Activated T-helper 2 cell treated with anti-CD3 and anti-CD28 coated beads, Interferon-gamma antibody, Interleukin-2, Interleukin-4, amounts not matched to agents 10 μg/mL and 5 μg/mL and 100 μg/mL, durations not matched to agents 14 hours and 24 hours and 36 hours (primary cell): ENCODE measurements at regions not wholly inside any gene's neighbourhood (a gene's known extent, or its start where the extent isn't known, plus 50 kb on each side); places are given as distances from the start of the nearest gene placed in this dataset.

ENCODE experiments used
- DNase-seq: peaks from one replicate; pipeline ENCODE4 v3.0.0; 2021; ENCODE audit warnings: low spot score
- H3K27ac Mint-ChIP-seq: one replicate; pipeline ENCODE4 v1.8.0; 2021; ENCODE audit warnings: mixed read lengths
- H3K27me3 Mint-ChIP-seq: one replicate; pipeline ENCODE4 v1.8.0; 2021; ENCODE audit warnings: low read depth, mixed read lengths
- H3K36me3 Mint-ChIP-seq: one replicate; pipeline ENCODE4 v1.8.0; 2021; ENCODE audit warnings: low read depth, mixed read lengths
- H3K4me1 Mint-ChIP-seq: one replicate; pipeline ENCODE4 v1.8.0; 2021; ENCODE audit warnings: low read depth, mixed read lengths
- H3K4me3 Mint-ChIP-seq: one replicate; pipeline ENCODE4 v1.8.0; 2021; ENCODE audit warnings: low read depth, mild to moderate bottlenecking, moderate library complexity, mixed read lengths
- H3K9me3 Mint-ChIP-seq: one replicate; pipeline ENCODE4 v1.8.0; 2021; ENCODE audit warnings: mixed read lengths
- intact Hi-C: fragments of 100-400 bp; cut with micrococcal nuclease; formaldehyde crosslinking; loops from one replicate; pipeline ENCODE4 v1.15.1; 2023

DNA sequence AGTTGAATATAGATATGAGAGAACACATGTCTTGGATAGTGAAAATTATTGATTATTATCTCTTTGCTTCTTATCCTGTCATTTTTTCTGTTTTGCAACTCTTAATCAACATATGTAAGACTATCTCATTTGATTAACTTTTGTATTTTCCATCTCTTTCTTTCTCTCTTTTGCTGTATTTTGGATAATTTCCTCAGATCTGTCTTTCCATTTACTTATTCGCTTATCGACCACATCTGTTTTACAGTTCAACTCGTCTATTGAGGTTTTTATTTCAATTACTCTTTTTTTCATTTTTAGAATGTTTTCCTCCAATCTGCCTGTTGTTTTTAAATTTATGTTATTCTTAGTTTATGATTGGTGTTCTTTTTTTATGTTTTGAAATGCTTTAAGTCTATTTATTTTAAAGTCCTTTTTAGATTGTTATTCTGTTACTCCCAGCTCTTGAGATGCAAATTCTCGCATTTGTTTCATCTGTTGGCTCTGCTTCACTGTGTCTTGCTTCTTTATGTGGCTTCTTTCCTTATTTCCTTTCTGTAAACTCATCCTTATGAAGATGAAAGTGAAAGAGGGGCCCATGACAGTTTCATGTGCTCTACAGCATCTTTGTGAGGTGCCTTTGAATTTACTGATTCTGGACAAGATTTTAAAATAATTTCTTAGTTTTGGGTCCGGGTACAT lies 87.8 kb upstream of the IRX5 start:
- no peak for DNase-seq
- Mint-ChIP-seq H3K4me1 (no peaks in the 10 kb centered on the region), H3K9me3 (peaks cover 11% of the 10 kb centered on the region), H3K4me3 (no peak overlapping the region), H3K27ac (no peak overlapping the region), H3K36me3 (no peaks in the 10 kb centered on the region), H3K27me3 (no peaks in the 10 kb centered on the region)
- intact Hi-C loops = no loop called here

DNA sequence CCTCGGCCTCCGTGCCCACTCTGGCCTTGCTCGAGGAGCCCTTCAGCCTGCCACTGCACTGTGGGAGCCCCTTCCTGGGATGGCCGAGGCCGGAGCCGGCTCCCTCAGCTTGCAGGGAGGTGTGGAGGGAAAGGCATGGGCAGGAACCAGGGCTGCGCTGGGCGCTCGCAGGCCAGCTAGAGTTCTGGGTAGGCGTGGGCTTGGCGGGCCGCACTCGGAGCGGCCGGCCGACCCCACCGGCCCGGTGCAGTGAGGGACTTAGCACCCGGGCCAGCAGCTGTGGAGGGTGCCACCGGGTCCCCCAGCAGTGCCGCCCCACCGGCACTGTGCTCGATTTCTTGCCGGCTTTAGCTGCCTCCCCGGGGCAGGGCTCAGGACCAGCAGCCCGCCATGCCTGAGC lies 101.0 kb upstream of the IRX5 start:
- DNase-seq = no peak
- Mint-ChIP-seq H3K27ac (no peak overlapping the region), H3K36me3 (no peaks in the 10 kb centered on the region), H3K27me3 (no peaks in the 10 kb centered on the region), H3K4me3 (no peak overlapping the region), H3K9me3 (peaks cover 9% of the 10 kb centered on the region), H3K4me1 (no peaks in the 10 kb centered on the region)
- intact Hi-C loops = no loop called here

DNA sequence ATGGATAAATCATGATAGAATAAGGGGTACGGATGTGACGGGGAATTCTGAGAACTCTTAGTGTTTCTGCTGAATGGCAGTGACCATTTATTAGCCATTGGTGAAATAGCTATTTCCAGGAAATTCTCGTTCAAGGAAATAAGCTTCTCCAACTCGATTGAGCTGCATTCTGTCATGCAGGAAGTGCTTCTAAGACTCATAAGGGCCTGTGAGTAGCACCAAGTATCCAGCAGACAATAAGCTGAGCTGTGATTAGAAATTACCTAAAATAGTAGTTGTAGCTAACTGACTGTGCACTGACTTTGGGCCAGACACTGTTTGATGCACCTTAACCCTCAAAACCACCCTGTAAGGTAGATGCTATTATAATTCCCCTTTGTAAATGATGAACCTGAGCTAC lies 107.8 kb upstream of the IRX5 start:
- no peaks in the 10 kb centered on the region for H3K27me3 Mint-ChIP-seq
- no peak overlapping the region for H3K27ac Mint-ChIP-seq
- no peaks in the 10 kb centered on the region for H3K9me3 Mint-ChIP-seq
- DNase-seq = no peak
- H3K4me3 Mint-ChIP-seq = no peak overlapping the region
- no peaks in the 10 kb centered on the region for H3K4me1 Mint-ChIP-seq
- H3K36me3 Mint-ChIP-seq = no peaks in the 10 kb centered on the region
- intact Hi-C loops = no loop called here

DNA sequence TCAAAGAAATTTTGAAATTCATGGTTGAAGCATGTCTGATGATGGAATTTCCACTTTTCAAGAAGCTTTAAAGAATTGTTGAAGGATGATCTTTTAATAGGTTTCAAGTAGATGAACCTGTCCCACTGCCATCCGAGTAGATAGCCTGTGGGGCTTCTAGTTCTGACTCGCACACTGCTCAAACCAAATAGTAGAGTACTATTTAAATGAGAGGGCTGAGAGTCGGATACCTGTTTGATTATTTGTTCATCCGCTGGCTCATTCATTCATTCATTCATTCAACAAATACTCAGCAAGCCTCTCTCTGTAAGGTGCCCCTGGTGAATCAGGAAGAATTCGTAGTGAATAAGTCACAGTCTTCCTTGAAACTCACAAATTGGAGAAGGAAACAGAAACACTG lies 108.2 kb upstream of the IRX5 start:
- no peaks in the 10 kb centered on the region for H3K4me1 Mint-ChIP-seq
- no peak overlapping the region for H3K27ac Mint-ChIP-seq
- H3K36me3 Mint-ChIP-seq = no peaks in the 10 kb centered on the region
- H3K27me3 Mint-ChIP-seq = no peaks in the 10 kb centered on the region
- DNase-seq = no peak
- H3K9me3 Mint-ChIP-seq = no peaks in the 10 kb centered on the region
- intact Hi-C loops = no loop called here
- H3K4me3 Mint-ChIP-seq = no peak overlapping the region

DNA sequence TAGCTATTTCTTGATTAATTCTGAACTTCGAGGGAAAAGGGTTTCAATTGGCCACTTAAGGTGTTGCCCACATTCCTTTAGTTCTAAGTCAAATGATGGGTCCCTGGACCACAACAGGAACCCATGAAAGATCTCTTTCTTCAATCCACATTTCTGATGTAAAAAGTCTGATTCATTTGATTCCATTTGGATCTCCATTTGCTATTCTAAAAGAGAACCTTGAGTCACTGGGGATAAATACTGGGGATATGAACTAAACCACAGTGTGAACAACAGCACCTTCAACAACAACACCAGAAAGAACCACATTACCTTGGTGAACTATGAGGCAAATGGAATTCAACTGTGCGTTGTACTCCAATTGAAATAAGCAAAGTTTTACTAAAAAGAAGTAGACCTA lies 108.9 kb upstream of the IRX5 start:
- Mint-ChIP-seq H3K4me3 (no peak overlapping the region), H3K4me1 (no peaks in the 10 kb centered on the region), H3K9me3 (no peaks in the 10 kb centered on the region), H3K27me3 (no peaks in the 10 kb centered on the region), H3K36me3 (no peaks in the 10 kb centered on the region), H3K27ac (no peak overlapping the region)
- intact Hi-C loops = no loop called here
- DNase-seq = no peak

DNA sequence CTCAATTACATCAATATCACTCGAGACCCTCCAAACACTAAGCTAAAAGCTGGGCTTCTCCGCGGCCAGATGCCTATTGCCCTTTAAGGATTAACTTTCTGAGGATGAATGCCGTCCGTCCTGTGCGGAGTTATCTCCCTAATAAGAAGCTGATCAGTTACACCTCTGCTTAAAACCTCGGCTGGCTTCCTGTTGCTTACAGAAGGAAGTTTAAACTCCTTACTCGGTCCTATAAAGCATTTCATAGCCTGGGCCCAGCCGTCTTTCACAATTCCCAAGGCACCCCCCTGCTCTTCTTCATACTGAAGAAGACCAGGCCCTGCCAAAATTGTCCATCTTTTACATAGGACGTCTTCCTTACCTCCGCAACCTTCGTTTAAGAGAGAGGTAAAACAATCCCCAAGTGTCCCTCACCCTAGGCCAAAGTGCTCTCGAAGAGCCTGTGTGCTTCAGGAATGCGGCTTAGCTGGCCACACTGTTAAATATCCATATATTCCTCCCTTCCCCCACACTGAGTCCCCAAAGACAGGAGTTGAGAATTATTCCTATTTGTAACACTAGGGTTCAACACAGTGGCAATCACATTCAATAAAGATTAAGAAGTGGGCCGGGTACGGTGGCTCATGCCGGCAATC lies 112.6 kb upstream of the IRX5 start:
- no peak overlapping the region for H3K27ac Mint-ChIP-seq
- intact Hi-C loops = no loop called here
- H3K9me3 Mint-ChIP-seq = no peaks in the 10 kb centered on the region
- no peak for DNase-seq
- H3K4me1 Mint-ChIP-seq = no peaks in the 10 kb centered on the region
- no peak overlapping the region for H3K4me3 Mint-ChIP-seq
- no peaks in the 10 kb centered on the region for H3K27me3 Mint-ChIP-seq
- H3K36me3 Mint-ChIP-seq = no peaks in the 10 kb centered on the region

DNA sequence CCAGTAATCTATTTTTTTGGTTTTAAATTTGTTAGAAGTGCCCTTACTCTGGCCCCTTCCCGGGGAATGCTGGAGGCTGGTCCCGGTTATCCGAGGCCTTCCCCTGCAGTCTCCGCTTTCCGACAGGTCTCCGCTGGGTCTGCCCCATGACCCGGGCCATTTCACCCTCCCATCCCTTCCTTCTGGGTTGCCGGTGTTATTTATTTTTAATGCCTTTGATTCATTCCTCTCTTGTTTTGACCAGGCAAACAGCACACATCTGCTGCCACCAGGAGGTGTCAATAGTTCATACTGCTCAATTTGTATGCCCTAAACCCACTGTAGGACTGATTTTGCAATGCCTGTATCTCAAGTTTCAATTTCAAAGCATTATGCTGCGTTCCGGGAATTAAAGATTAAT lies 113.2 kb upstream of the IRX5 start:
- H3K4me1 Mint-ChIP-seq = no peaks in the 10 kb centered on the region
- H3K36me3 Mint-ChIP-seq = no peaks in the 10 kb centered on the region
- no peak overlapping the region for H3K4me3 Mint-ChIP-seq
- intact Hi-C loops = no loop called here
- no peak for DNase-seq
- H3K27me3 Mint-ChIP-seq = no peaks in the 10 kb centered on the region
- H3K9me3 Mint-ChIP-seq = no peaks in the 10 kb centered on the region
- no peak overlapping the region for H3K27ac Mint-ChIP-seq

DNA sequence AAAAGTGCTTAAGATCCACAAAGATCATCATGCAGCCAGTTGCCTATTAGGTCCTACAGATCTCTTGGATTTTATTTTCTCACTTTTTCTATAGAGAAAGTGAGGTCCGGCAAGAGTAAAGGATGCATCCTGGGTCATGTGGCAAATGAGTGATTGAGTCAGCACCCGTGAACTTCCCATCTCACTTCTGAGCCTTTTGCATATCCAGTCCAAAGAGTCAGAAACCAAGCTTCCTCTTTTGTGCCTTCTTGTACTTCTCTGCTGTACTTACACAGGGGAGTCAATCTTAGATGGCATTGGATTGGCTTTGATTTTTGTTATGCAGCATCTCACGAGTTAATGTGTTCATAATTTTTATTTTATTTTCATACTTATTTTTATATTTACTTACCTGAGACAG lies 114.2 kb upstream of the IRX5 start:
- intact Hi-C loops = no loop called here
- H3K36me3 Mint-ChIP-seq = no peaks in the 10 kb centered on the region
- no peaks in the 10 kb centered on the region for H3K27me3 Mint-ChIP-seq
- no peak for DNase-seq
- H3K4me1 Mint-ChIP-seq = no peaks in the 10 kb centered on the region
- H3K9me3 Mint-ChIP-seq = no peaks in the 10 kb centered on the region
- no peak overlapping the region for H3K27ac Mint-ChIP-seq
- no peak overlapping the region for H3K4me3 Mint-ChIP-seq

DNA sequence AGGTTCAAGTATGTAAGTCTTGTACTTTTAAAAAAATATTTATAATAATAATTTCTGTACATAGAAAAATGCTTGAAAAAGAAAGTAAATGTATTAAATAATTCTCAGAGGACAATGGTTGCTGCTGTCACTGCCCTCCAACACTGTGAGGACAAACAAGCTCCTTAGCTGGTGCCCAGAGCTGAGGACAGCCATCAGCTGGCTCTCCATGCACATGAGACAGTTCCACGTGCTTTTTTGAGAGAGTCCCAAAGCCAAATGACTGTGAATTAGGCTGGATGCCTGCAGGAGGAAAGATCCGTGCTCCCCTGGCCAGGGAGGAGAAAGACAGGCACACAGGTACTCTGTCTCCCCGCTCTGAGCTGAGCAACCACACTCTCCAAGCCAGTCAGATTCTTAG lies 115.5 kb upstream of the IRX5 start:
- DNase-seq = no peak
- Mint-ChIP-seq H3K36me3 (no peaks in the 10 kb centered on the region), H3K4me3 (no peak overlapping the region), H3K4me1 (no peaks in the 10 kb centered on the region), H3K27me3 (no peaks in the 10 kb centered on the region), H3K9me3 (no peaks in the 10 kb centered on the region), H3K27ac (no peak overlapping the region)
- intact Hi-C loops = no loop called here

DNA sequence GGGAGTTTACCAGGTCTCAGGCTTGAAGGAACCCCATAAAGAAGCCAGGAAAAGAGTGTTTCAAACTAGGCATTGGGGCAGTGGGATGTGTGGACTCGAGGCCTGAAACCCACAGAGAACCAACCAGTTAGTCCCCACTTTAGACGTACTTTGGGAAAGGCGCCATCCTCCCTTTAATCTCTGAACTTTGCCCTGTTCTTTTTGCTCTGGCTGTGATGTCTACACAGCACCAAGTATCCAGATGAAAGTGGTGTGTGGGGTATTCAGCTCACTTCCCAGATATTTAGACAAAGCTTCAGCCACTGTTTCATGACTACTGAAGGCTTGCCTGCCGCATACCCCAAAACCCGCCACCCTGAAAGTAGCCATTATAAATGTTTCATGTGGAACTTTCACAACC lies 116.9 kb upstream of the IRX5 start:
- H3K27ac Mint-ChIP-seq = no peak overlapping the region
- H3K36me3 Mint-ChIP-seq = no peaks in the 10 kb centered on the region
- no peak for DNase-seq
- no peak overlapping the region for H3K4me3 Mint-ChIP-seq
- H3K27me3 Mint-ChIP-seq = no peaks in the 10 kb centered on the region
- intact Hi-C loops = no loop called here
- no peaks in the 10 kb centered on the region for H3K9me3 Mint-ChIP-seq
- no peaks in the 10 kb centered on the region for H3K4me1 Mint-ChIP-seq

DNA sequence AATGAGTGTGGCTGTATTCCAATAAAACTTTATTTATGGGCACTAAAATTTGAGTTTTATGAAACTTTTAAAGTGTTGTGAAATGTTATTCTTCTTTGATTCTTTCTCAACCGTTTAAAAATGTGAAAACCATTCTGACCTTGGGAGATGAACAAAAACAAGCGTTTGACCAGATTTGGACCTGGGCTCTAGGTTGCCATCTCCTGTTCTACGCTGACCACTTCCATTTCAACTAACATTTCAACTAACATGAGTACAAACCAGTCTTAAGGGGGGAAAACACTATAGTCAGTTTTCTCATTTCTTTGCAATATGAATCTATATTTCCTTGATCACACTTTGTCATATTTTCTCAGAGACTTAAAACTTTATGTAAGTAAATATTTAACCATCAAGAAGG lies 118.4 kb upstream of the IRX5 start:
- no peak for DNase-seq
- Mint-ChIP-seq H3K36me3 (no peaks in the 10 kb centered on the region), H3K4me3 (no peak overlapping the region), H3K9me3 (no peaks in the 10 kb centered on the region), H3K27ac (no peak overlapping the region), H3K27me3 (no peaks in the 10 kb centered on the region), H3K4me1 (no peaks in the 10 kb centered on the region)
- intact Hi-C loops = no loop called here

DNA sequence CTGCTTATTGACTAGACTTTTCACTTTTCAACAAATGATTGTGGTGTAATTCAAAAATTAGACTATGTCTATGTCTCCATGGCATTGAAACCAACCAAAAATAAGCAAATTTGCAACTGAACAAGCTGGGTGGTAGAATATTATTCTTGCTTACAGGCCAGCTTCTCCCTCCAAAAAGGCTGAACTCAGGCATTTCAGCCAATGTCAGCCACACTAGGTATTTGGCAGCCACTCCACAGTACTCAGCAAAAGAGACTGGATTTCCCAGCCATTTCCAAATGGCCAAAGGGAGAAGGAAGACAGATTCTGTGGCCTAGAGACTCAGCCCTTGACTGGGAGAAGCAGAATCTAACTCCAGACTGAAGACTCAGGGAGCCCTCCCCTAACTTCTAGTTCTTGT lies 121.8 kb upstream of the IRX5 start:
- Mint-ChIP-seq H3K27ac (no peak overlapping the region), H3K4me3 (no peak overlapping the region), H3K27me3 (no peaks in the 10 kb centered on the region), H3K9me3 (no peaks in the 10 kb centered on the region), H3K36me3 (no peaks in the 10 kb centered on the region), H3K4me1 (no peaks in the 10 kb centered on the region)
- intact Hi-C loops = no loop called here
- no peak for DNase-seq

DNA sequence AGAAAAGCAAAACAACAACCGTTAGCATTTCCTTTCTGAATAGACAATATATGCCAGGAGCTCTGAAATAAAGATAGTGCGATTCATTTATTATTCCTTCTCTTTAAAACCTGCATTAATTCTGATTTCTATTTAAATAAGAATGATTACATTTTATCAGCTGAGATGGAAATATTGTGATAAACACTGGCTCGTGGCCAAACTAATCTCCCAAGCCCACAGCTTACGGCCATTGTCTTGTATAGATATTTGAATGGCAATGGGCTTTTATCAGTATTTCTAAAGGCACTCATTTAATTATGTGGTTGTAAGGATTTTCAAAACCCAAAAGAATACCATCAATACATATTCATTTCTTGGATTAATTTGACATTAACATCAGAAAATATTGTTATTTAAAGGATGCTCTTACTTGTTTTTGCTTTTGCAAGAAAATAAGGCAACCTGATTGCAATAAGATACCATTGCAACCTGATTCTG lies 123.7 kb upstream of the IRX5 start:
- H3K4me3 Mint-ChIP-seq = no peak overlapping the region
- H3K4me1 Mint-ChIP-seq = no peaks in the 10 kb centered on the region
- H3K27ac Mint-ChIP-seq = no peak overlapping the region
- no peaks in the 10 kb centered on the region for H3K27me3 Mint-ChIP-seq
- DNase-seq = no peak
- peaks cover 4% of the 10 kb centered on the region for H3K9me3 Mint-ChIP-seq
- intact Hi-C loops = no loop called here
- H3K36me3 Mint-ChIP-seq = no peaks in the 10 kb centered on the region

DNA sequence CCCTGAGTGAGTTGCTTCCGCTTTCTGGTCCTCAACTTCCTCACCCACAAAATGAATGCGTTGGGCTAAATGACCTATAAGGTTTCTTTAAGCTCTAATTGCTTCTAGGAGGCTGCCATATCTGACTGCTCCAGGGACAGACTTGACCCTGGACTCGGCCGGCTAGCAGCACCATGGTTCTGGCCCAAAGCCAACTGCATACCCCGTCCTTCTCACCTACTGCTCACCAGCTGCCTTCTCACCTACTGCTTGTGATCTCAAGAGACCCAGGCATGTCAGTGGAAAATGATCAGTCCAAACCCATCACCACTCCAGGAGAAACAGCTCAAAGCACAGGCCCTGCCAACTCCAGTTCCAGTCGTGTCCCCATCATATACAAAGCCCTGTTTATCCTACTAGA lies 124.3 kb upstream of the IRX5 start:
- H3K9me3 Mint-ChIP-seq = peaks cover 4% of the 10 kb centered on the region
- H3K27ac Mint-ChIP-seq = no peak overlapping the region
- no peaks in the 10 kb centered on the region for H3K27me3 Mint-ChIP-seq
- H3K4me3 Mint-ChIP-seq = no peak overlapping the region
- no peak for DNase-seq
- intact Hi-C loops = no loop called here
- no peaks in the 10 kb centered on the region for H3K4me1 Mint-ChIP-seq
- H3K36me3 Mint-ChIP-seq = no peaks in the 10 kb centered on the region
